CD14-positive monocyte (primary cell): ENCODE measurements at regions not wholly inside any gene's neighbourhood (a gene's known extent, or its start where the extent isn't known, plus 50 kb on each side); places are given as distances from the start of the nearest gene placed in this dataset.

Experiments used
- DNase-seq, 3 donors: peaks; one replicate each; pipeline ENCODE4 v3.0.0-alpha.2; 2011 to 2022
- H2AFZ ChIP-seq: 2 replicates; pipeline ENCODE4 v1.6.0; 2012; ENCODE audit warnings: mild to moderate bottlenecking, low read depth, low read length, inconsistent platforms; ENCODE audit not compliant: insufficient read depth, poor library complexity, severe bottlenecking
- H3K27ac ChIP-seq, 2 donors: 1 replicate in 1 of 2; 2 replicates in 1 of 2; pipeline ENCODE4 v1.5.1; 2012 to 2013; ENCODE audit warnings: low read length in 2 of 2, control low read depth in 1 of 2, inconsistent platforms in 1 of 2, low read depth in 1 of 2, mild to moderate bottlenecking in 1 of 2
- H3K27me3 ChIP-seq, 2 donors: one replicate each; pipeline versions ENCODE4 v1.6.0 to v1.6.1; 2011 to 2013; ENCODE audit warnings: low read length in 2 of 2; ENCODE audit not compliant: control insufficient read depth in 2 of 2, insufficient read depth in 2 of 2
- H3K36me3 ChIP-seq, 2 donors: replicated peaks in 1 of 2; 1 replicate in 1 of 2; 2 replicates in 1 of 2; pipeline versions ENCODE4 v1.5.1 to v1.6.1; 2012 to 2013; ENCODE audit warnings: low read length in 2 of 2, control low read depth in 1 of 2, inconsistent platforms in 1 of 2, mild to moderate bottlenecking in 1 of 2; ENCODE audit not compliant: insufficient read depth in 2 of 2, control insufficient read depth in 1 of 2
- H3K4me1 ChIP-seq, 2 donors: 1 replicate in 1 of 2; 2 replicates in 1 of 2; pipeline versions ENCODE4 v1.5.1 to v1.6.1; 2012 to 2013; ENCODE audit warnings: low read length in 2 of 2, control low read depth in 1 of 2, inconsistent platforms in 1 of 2, mild to moderate bottlenecking in 1 of 2, moderate library complexity in 1 of 2; ENCODE audit not compliant: insufficient read depth in 2 of 2, control insufficient read depth in 1 of 2
- H3K4me2 ChIP-seq: replicated peaks from 2 replicates; pipeline ENCODE3; 2012; ENCODE audit warnings: low read length, moderate library complexity, mild to moderate bottlenecking; ENCODE audit not compliant: poor library complexity, severe bottlenecking; ENCODE audit errors: extremely low read depth
- H3K4me3 ChIP-seq, 3 experiments: fragments of 200-600 bp in 1 of 3; sonication (generic) in 1 of 3; replicated peaks in 1 of 3; 1 replicate in 2 of 3; 2 replicates in 1 of 3; pipeline ENCODE4 v1.5.1; 2011 to 2013; ENCODE audit warnings: low read length in 3 of 3, mild to moderate bottlenecking in 3 of 3, control low read depth in 2 of 3, low read depth in 2 of 3, inconsistent platforms in 1 of 3, moderate library complexity in 1 of 3
- H3K79me2 ChIP-seq: 2 replicates; pipeline ENCODE4 v1.6.0; 2012; ENCODE audit warnings: mild to moderate bottlenecking, control low read depth, inconsistent platforms, low read length, moderate library complexity; ENCODE audit not compliant: insufficient read depth
- H3K9ac ChIP-seq: 2 replicates; pipeline ENCODE4 v1.6.0; 2017; ENCODE audit warnings: low read length, mild to moderate bottlenecking; ENCODE audit not compliant: insufficient read depth, poor library complexity, severe bottlenecking
- H3K9me3 ChIP-seq, 2 donors: replicated peaks in 1 of 2; 1 replicate in 1 of 2; 2 replicates in 1 of 2; pipeline versions ENCODE4 v1.5.1 to v1.6.1; 2012 to 2013; ENCODE audit warnings: low read length in 2 of 2, control low read depth in 1 of 2; ENCODE audit not compliant: control insufficient read depth in 1 of 2, insufficient read depth in 1 of 2
- H4K20me1 ChIP-seq: 2 replicates; pipeline ENCODE4 v1.6.0; 2012; ENCODE audit warnings: mild to moderate bottlenecking, low read length, control low read depth, moderate library complexity; ENCODE audit not compliant: insufficient read depth
- H3K27ac Mint-ChIP-seq, 7 donors: one replicate each; pipeline ENCODE4 v1.8.0; 2020; ENCODE audit warnings: mild to moderate bottlenecking in 7 of 7, mixed read lengths in 7 of 7, moderate library complexity in 6 of 7, inconsistent platforms in 2 of 7
- H3K27me3 Mint-ChIP-seq, 3 donors: one replicate each; pipeline ENCODE4 v1.8.0; 2021 to 2022; ENCODE audit warnings: low read depth in 3 of 3, mild to moderate bottlenecking in 3 of 3, mixed read lengths in 3 of 3, moderate library complexity in 3 of 3, inconsistent platforms in 1 of 3
- H3K36me3 Mint-ChIP-seq, 2 donors: one replicate each; pipeline ENCODE4 v1.8.0; 2020; ENCODE audit warnings: mixed read lengths in 2 of 2, inconsistent platforms in 1 of 2, mild to moderate bottlenecking in 1 of 2
- H3K4me1 Mint-ChIP-seq: one replicate; pipeline ENCODE4 v1.8.0; 2020; ENCODE audit warnings: mild to moderate bottlenecking, mixed read lengths
- H3K4me3 Mint-ChIP-seq, 2 donors: one replicate each; pipeline ENCODE4 v1.8.0; 2020; ENCODE audit warnings: mild to moderate bottlenecking in 2 of 2, mixed read lengths in 2 of 2, moderate library complexity in 1 of 2
- H3K9me3 Mint-ChIP-seq, 7 donors: one replicate each; pipeline ENCODE4 v1.8.0; 2020 to 2022; ENCODE audit warnings: mixed read lengths in 7 of 7, mild to moderate bottlenecking in 6 of 7, moderate library complexity in 6 of 7, inconsistent platforms in 2 of 7
- CTCF ChIP-seq: fragments of 200-600 bp; IDR thresholded peaks from one replicate; pipeline ENCODE4 v1.8.0; 2022; ENCODE audit warnings: antibody characterized with exemption, mild to moderate bottlenecking
- WGBS: methylation state at CpG from one replicate; pipeline ENCODE4 v1.1.5; 2013; ENCODE audit warnings: missing lambda C conversion rate; ENCODE audit not compliant: insufficient coverage; 5-methylcytosine and 5-hydroxymethylcytosine counted together
- intact Hi-C, 2 donors: fragments of 100-400 bp; cut with micrococcal nuclease; formaldehyde crosslinking; loops; one replicate each; pipeline versions ENCODE4 v1.15.0 to v1.15.1; 2023

GRCh38 chr11:16410479-16410878, 54.1 kb upstream of the SOX6 start:
- Mint-ChIP-seq H3K36me3 (no peaks in the 10 kb centered on the region), H3K4me3 (no peak overlapping the region), H3K9me3 (peaks cover 0 to 4% (median 0%) of the 10 kb centered on the region in 7 donors), H3K27ac (no peak overlapping the region), H3K4me1 (no peaks in the 10 kb centered on the region), H3K27me3 (peaks cover 0 to 2% (median 0%) of the 10 kb centered on the region in 3 donors)
- intact Hi-C loops: no loop called here
- Histone ChIP-seq H3K4me2 (no peak overlapping the region), H3K79me2 (no peaks in the 10 kb centered on the region), H3K4me3 (no peak overlapping the region), H4K20me1 (no peaks in the 10 kb centered on the region), H3K27me3 (no peaks in the 10 kb centered on the region), H3K9ac (no peak overlapping the region), H3K9me3 (no peaks in the 10 kb centered on the region), H2AFZ (no peak overlapping the region), H3K36me3 (no peaks in the 10 kb centered on the region), H3K4me1 (no peaks in the 10 kb centered on the region), H3K27ac (no peak overlapping the region)
- no peak for DNase-seq
- WGBS: 94% methylated on average over 2 of the region's 5 CpGs
- TF ChIP-seq CTCF: no peak

GRCh38 chr11:16408619-16409018, 52.3 kb upstream of the SOX6 start:
- no peak for TF ChIP-seq CTCF
- H3K36me3 Mint-ChIP-seq: no peaks in the 10 kb centered on the region

More at GRCh38 chr11:16408619-16409018, 52.3 kb upstream of the SOX6 start:
- Mint-ChIP-seq H3K4me1 (no peaks in the 10 kb centered on the region), H3K9me3 (peaks cover 0 to 2% (median 0%) of the 10 kb centered on the region in 7 donors), H3K27ac (no peak overlapping the region), H3K4me3 (no peak overlapping the region), H3K27me3 (peaks cover 0 to 2% (median 0%) of the 10 kb centered on the region in 3 donors)
- no peaks in the 10 kb centered on the region for H4K20me1 ChIP-seq
- no peak overlapping the region for H2AFZ ChIP-seq
- no peaks in the 10 kb centered on the region for H3K36me3 ChIP-seq
- H3K9me3 ChIP-seq: no peaks in the 10 kb centered on the region
- no peaks in the 10 kb centered on the region for H3K4me1 ChIP-seq
- H3K4me2 ChIP-seq: no peak overlapping the region
- DNase-seq: no peak
- no CpG with 5 or more reads among the region's 1 CpG for WGBS
- intact Hi-C loops: no loop called here
- H3K27me3 ChIP-seq: no peaks in the 10 kb centered on the region
- no peak overlapping the region for H3K9ac ChIP-seq
- no peak overlapping the region for H3K27ac ChIP-seq
- no peak overlapping the region for H3K4me3 ChIP-seq
- no peaks in the 10 kb centered on the region for H3K79me2 ChIP-seq
